HG02610 (cell line): ENCODE measurements at regions not wholly inside any gene's neighbourhood (a gene's known extent, or its start where the extent isn't known, plus 50 kb on each side); places are given as distances from the start of the nearest gene placed in this dataset.

Source experiments
- ATAC-seq: cut with Tn5 transposase; IDR thresholded peaks from one replicate; pipeline ENCODE4 v1.9.1; 2021; ENCODE audit warnings: mild to moderate bottlenecking, moderate library complexity; ENCODE audit not compliant: unreplicated experiment

- no peak for ATAC-seq
Measured at GRCh38 chr3:72381584-72381983, 466.7 kb downstream of the SHQ1 start.

- no peak for ATAC-seq
Measured at GRCh38 chr3:72380711-72381493, 467.3 kb downstream of the SHQ1 start.

- no peak for ATAC-seq
Measured at GRCh38 chr3:72380193-72380592, 468.1 kb downstream of the SHQ1 start.

GRCh38 chr3:72379500-72380187 is 468.6 kb downstream of the SHQ1 start:
- no peak for ATAC-seq

GRCh38 chr3:72378287-72378686 is 470.0 kb downstream of the SHQ1 start:
- ATAC-seq, result no peak

- no peak for ATAC-seq
Measured at GRCh38 chr3:72376956-72377710, 471.1 kb downstream of the SHQ1 start.

- peak; percentile 55 for ATAC-seq
Measured at GRCh38 chr3:72375237-72376076, 472.8 kb downstream of the SHQ1 start.

DNA sequence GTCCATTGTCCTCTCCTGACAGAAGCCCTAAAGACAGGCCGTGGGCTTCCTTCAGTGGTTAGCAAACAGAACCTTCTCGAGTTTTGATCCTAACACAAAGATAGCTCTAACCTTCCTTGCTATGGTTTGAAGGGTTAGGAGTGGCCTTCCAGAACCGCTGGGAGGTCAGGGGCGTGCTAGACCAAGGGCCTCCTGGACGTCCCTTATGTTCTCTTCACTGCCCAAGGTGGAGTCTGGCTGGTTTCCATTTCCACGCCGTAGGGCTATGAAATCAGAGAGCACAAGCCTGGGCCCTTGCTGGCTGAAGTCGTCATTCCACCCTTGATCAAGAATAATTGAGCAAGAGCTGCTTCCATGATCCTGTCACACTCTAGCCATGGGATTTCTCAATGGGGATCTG is 475.1 kb downstream of the SHQ1 start:
- no peak for ATAC-seq

GRCh38 chr3:72372161-72372560 is 476.1 kb downstream of the SHQ1 start:
- no peak for ATAC-seq

DNA sequence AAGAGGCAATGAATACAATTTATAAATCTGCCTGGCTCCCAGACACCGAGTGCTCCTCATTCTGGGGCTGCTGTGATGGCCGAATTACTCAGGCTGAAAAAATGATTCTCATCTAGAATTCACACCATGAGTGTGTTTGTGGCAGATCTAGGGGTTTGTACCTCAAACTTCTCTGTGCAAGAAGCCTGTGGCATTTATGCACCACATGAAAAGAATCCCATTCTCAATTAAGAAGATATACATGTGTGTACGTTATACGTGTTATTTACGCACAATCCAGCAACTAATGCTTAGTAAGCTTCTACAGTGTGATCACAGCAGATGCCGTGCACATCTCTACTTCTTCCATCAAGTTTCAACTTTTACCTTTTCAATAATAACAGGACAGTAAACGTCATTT is 476.8 kb downstream of the SHQ1 start:
- no peak for ATAC-seq

DNA sequence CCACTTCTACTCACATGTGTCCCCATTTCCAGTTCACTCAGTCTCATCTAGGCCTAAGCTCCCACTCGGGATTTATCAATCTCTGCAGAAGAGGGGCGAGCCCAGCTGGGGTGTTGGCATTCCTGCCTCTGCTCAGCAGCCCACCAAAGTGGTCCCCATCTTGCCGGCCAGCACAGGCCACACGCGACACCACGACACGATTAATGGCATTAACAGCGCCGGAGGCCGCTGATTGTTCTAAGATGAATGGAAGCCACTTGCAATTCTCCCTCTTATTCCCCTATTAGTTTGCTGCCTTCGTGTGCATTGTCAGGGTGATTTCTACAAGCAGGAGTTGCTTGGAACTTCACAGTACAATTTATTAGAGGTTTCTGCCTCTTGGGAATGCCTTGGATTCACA is 477.3 kb downstream of the SHQ1 start:
- ATAC-seq, result no peak

DNA sequence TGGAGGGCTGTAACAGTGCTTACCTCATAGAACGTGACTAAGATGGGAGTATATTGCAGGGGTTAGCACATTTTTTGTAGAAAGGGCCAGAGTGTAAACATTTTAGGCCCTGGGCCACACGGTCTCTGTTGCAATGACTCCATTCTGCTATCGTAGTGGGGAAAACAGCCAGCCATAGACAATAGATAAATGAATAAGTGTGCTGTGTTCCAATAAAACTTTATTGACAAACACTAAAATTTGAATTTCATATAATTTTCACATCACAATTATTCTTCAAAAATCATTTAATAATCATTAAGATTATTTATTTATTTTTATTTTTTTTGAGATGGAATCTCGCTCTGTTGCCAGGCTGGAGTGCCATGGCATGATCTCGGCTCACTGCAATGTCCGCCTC is 478.6 kb downstream of the SHQ1 start:
- ATAC-seq, result no peak

GRCh38 chr3:72368331-72368975 is 479.8 kb downstream of the SHQ1 start:
- no peak for ATAC-seq

- no peak for ATAC-seq
Measured at GRCh38 chr3:72361990-72362389, 486.3 kb downstream of the SHQ1 start.

DNA sequence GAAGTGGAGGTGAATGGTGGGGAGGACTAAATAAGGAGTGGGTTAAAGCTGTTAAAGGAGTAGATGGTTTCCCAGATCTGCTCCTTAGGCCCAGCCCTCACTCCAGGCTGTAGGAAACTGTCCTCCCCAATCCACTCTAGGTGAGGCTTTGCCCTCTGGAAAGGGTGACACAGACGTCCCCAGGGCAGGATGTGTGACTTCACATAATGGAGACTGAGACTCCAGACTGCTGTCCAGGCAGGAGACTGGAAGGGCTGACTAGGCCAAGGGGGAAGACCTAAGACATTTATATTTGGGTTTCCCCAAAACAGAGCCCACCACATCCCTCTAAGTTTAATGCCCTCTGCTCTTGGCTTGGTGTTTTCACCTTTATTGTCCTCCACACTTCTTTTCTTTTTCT is 488.5 kb downstream of the SHQ1 start:
- no peak for ATAC-seq

- no peak for ATAC-seq
Measured at GRCh38 chr3:72355168-72355567, 493.1 kb downstream of the SHQ1 start.

- ATAC-seq, result no peak
Measured at GRCh38 chr3:72354486-72354885, 493.8 kb downstream of the SHQ1 start.

- ATAC-seq, result no peak
Measured at GRCh38 chr3:72353236-72354128, 494.8 kb downstream of the SHQ1 start.

DNA sequence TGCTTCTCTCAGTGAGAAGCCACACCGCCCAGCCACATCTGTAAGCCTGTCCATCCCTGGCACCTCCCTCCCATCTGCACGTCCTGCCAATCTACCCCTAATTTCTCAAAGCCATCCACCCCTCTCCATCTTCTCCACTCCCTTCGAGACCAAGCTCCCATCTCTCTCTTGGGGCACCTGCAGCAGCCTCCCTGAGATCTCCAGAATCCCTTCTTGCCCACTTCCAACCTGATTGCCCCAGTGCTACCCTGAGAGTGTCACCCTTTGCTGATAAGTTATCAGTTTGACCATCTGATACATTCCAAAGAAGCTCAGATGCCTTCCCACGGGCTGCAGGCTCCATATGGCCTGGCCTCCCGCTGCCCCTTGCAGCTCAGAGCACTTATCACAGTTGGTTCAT is 496.1 kb downstream of the SHQ1 start:
- no peak for ATAC-seq
